Spleen (tissue), 7 donors: ENCODE measurements at regions not wholly inside any gene's neighbourhood (a gene's known extent, or its start where the extent isn't known, plus 50 kb on each side); places are given as distances from the start of the nearest gene placed in this dataset.

Source experiments
- CTCF ChIP-seq, 11 experiments: fragments of 200-600 bp in 7 of 11; fragments of 450-650 bp in 4 of 11; sonication (generic) in 4 of 11; IDR thresholded peaks in 8 of 11; conservative IDR thresholded peaks in 3 of 11; 1 replicate in 7 of 11; 2 replicates in 4 of 11; pipeline versions ENCODE4 v1.4.0 to v1.8.0; 2016 to 2021; ENCODE audit warnings: antibody characterized with exemption in 11 of 11, inconsistent platforms in 4 of 11, mild to moderate bottlenecking in 1 of 11
- POLR2A ChIP-seq, 3 donors: fragments of 450-650 bp; IDR thresholded peaks; one replicate each; pipeline ENCODE4 v1.5.1; 2017; ENCODE audit warnings: antibody characterized with exemption in 3 of 3, mild to moderate bottlenecking in 1 of 3
- POLR2AphosphoS5 ChIP-seq, 3 donors: sonication (generic); formaldehyde crosslinking; IDR thresholded peaks; one replicate each; pipeline ENCODE4 v1.5.1; 2017; ENCODE audit warnings: antibody characterized with exemption in 3 of 3
- donor health status: DM: no; HTN: no; CAD: no; lungs with moderate emphysema.
- donor health status: DM: no; HTN: no; CAD: no.
- donor health status: DM: no; HTN: no; CAD: no.

- no peak for TF ChIP-seq CTCF (IDR thresholded peaks at IDR 0.05 in 8 of 11, conservative IDR thresholded peaks at IDR 0.05 in 3 of 11)
- no peak for TF ChIP-seq POLR2AphosphoS5 (IDR thresholded peaks at IDR 0.05)
- no peak for TF ChIP-seq POLR2A (IDR thresholded peaks at IDR 0.05)
These were observed 436.4 kb upstream of the CHRM3 start for GRCh38 chr1:238950017-238950416.
